T-helper 1 cell treated with Interleukin-12 subunit alpha and Interleukin-12 subunit beta and Interleukin-4 antibody, amounts not matched to agents 30 ng/mL and 1 ng/mL, for 36 hours (primary cell): ENCODE measurements at regions not wholly inside any gene's neighbourhood (a gene's known extent, or its start where the extent isn't known, plus 50 kb on each side); places are given as distances from the start of the nearest gene placed in this dataset.
"Not testable (repeated sequence)": the region's sequence is repeated elsewhere in the genome, so short reads cannot be mapped to it uniquely, and the experiment has no call there.

Experiments used
- intact Hi-C: fragments of 100-400 bp; cut with micrococcal nuclease; formaldehyde crosslinking; loops from one replicate; pipeline ENCODE4 v1.15.1; 2024

GRCh38 chr10:30534465-30535144 is 94.9 kb downstream of the LYZL2 start:
- intact Hi-C loops = loop anchor here (1.0 to 2.0 kb wide), 7 partner anchors 57 to 186 kb away; partner anchors contain the start of gene MTPAP

GRCh38 chr10:30531751-30532530 is 97.6 kb downstream of the LYZL2 start:
- intact Hi-C loops = no loop called here

GRCh38 chr10:30529373-30529998 is 95.5 kb downstream of the MAP3K8 start:
- intact Hi-C loops = loop anchor here (1.0 to 5.0 kb wide), 7 partner anchors 27 to 502 kb away; no protein-coding TSS in a partner anchor

- intact Hi-C loops = loop anchor here (2.0 to 5.0 kb wide), 2 partner anchors 36 to 172 kb away; no protein-coding TSS in a partner anchor
Measured at GRCh38 chr10:30528429-30528786, 94.4 kb downstream of the MAP3K8 start.

- intact Hi-C loops = loop anchor here (2.0 to 5.0 kb wide), 2 partner anchors 36 to 173 kb away; no protein-coding TSS in a partner anchor
Measured at GRCh38 chr10:30527623-30528428, 93.8 kb downstream of the MAP3K8 start.

- intact Hi-C loops = not testable (repeated sequence)
Measured at GRCh38 chr10:30522661-30523078, 88.7 kb downstream of the MAP3K8 start.

GRCh38 chr10:30518907-30519306 is 84.9 kb downstream of the MAP3K8 start:
- intact Hi-C loops = no loop called here
